HG02981 (cell line): ENCODE measurements at regions not wholly inside any gene's neighbourhood (a gene's known extent, or its start where the extent isn't known, plus 50 kb on each side); places are given as distances from the start of the nearest gene placed in this dataset.
A peak's percentile ranks its signal among the peaks of the same experiment; 100 is the strongest.
"Not testable (repeated sequence)": the region's sequence is repeated elsewhere in the genome, so short reads cannot be mapped to it uniquely, and the experiment has no call there.

ENCODE experiments used
- ATAC-seq: cut with Tn5 transposase; IDR thresholded peaks from one replicate; pipeline ENCODE4 v1.9.1; 2021; ENCODE audit warnings: mild to moderate bottlenecking, moderate library complexity; ENCODE audit not compliant: unreplicated experiment

DNA sequence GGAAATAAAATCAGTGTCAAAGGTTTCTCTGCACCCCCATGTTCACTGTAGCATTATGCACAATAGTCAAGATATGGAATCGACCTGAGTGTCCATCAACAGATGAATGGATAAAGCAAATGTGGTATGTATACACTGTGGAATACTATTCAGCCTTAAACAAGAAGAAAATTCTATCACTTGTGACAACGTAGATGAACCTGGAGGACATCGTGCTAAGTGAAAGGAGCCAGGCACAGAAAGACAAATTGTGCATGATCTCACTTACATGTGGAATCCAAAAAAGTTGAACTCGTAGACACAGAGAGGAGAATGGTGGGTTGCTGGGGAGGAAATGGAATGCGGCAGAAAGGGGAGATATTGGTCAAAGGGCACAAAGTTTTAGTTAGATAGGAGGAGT is 136.3 kb upstream of the ESR1 start:
- ATAC-seq: no peak

DNA sequence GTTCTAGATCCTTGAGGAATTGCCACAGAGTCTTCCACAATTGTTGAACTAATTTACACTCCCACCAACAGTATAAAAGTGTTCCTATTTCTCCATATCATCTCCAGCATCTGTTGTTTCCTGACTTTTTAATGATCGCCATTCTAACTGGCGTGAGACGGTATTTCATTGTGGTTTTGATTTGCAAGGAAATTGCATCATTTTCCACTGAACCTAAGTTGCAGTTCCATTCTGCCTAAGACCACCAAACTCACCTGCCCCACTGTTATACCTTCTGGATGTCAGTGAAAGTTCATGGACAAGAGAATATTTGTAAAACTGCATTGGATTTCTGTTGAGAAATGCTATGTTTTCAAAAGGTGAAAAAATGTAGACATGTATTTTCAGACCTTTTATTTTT is 132.9 kb upstream of the ESR1 start:
- ATAC-seq: no peak

DNA sequence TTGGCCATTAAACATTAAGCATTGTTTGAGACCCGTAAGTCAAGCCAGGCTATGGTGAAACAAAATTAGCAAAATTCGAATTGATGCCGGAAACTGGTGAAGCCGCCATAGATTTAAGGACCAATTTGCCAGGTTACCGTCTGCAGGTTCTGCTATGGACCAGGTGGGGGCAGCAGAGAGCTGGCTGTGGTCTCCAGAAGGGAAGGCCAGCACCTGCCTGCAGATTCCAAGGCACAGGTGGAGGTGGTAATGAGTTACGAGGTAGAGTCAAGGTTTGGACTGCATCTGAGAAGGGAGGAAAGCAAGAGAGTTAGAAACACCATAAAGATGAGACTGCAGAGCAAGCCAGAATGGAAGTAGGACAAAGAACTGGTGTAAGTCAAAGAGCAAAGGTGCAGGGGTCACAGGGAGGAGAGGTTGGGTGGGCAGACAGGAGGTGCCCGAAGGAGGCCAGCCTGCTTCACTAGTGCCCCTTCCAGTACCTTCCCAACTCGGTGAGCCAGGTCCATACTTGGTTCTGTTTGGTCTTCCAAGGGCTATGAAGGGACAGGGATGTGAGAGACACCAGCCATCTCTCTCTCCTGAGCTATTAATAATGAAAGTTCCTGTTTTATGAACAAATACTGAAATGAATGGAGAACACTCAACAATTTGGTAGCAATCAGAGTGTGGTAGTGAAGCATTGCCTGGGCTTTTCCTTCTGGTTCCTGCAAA is 131.6 kb upstream of the ESR1 start:
- peak; percentile 82 for ATAC-seq

DNA sequence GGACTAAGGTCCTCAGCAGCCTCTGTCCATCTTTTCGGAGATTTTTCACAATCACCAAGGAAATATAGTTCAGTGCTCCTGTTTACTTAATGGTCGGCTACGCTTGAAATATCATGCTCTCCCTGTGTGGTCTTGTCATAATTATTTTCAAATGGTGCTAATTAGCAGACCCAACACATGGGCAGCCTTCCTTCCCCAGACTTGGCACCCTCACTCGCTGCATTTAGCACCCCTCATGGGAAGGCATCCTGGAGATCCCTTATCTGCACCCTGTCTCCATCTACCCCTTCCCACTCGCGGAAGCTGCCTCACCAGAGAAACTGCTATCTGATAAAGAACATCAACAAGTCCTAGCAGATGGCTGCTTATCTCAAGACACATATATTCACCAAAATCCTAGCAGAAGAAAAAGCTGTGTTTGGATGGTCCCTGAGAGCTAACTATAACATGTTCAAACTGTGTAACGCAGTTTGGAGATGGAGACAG is 131.0 kb upstream of the ESR1 start:
- ATAC-seq: no peak

DNA sequence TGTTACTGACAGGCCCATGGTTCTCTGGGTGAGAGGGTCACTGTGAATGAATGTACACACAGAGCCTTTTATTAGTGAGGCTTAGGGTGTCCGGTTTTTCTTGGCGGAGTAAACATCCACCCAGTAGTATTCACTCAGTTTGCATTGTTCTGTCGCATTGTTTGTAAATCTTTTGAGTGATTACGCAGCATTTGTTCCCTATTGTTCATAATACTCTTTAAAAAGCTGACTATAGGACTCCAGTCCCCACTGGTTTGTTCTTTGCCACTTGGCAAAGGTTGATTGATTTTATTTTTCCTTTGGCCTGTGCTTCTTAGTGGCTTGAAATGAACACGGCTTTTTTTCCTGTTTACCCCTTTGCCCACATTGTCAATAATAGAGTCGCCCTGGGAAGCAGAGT is 130.1 kb upstream of the ESR1 start:
- no peak for ATAC-seq

DNA sequence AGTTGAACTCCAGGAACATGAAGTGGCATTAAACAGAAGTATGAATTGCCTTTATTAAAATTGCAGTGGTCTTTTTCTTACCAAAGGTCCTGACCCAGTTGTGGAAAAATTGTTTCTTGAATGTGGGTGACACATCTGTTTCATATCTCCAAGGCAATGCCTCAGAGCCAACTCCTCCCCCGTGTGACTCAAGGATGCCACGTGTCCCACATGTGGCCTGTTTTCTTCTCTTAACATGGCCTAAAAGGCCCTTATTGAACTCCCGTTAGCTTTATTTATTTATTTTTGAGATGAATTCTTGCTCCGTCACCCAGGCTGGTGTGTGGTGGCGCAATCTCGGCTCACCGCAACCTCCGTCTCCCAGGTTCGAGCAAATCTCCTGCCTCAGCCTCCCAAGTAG is 128.4 kb upstream of the ESR1 start:
- no peak for ATAC-seq

DNA sequence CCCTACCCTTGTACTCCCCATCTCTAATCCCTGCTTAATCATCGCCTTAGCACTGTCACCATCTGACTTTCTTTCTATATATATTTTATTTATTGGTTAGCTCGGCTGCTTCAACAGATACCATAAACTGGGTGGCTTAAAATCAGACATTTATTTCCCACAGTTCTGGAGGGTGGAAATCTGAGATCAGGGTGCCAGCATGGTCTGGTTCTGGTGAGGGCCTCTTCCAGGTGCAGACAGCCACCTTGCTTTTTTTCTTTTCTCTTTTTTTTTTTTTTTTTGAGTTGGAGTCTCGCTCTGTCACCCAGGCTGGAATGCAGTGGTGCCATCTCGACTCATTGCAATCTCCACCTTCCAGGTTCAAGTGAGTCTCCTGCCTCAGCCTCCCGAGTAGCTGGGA is 127.5 kb upstream of the ESR1 start:
- ATAC-seq: no peak

DNA sequence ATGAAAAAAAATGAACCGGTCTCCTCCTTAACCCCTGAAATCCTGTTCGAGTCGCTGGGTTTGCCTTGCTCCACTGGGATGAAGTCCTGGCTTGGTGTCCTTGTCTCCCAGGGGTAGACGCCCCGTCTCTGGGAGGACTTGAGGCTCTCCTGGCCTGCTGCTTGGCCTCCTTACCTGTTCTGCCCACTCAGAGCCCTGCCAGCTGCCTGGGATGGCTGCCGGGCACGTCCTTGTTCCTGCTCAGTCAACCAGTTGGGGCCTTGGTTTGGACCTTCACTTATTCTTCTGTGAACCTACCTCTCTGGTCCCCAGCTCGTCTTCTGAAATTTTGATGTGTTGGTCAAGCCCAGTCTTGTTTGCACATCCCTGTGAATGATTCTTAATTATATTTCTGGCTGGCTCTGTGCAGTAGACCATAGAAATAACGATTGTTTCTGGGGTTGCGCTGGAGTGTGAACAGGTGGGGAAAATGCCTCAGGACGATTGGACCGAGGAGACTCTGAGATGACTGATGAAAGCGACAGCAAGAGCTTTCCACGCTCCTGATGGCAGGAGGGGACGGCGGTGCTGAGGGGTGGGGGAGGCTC is 126.5 kb upstream of the ESR1 start:
- ATAC-seq: no peak

DNA sequence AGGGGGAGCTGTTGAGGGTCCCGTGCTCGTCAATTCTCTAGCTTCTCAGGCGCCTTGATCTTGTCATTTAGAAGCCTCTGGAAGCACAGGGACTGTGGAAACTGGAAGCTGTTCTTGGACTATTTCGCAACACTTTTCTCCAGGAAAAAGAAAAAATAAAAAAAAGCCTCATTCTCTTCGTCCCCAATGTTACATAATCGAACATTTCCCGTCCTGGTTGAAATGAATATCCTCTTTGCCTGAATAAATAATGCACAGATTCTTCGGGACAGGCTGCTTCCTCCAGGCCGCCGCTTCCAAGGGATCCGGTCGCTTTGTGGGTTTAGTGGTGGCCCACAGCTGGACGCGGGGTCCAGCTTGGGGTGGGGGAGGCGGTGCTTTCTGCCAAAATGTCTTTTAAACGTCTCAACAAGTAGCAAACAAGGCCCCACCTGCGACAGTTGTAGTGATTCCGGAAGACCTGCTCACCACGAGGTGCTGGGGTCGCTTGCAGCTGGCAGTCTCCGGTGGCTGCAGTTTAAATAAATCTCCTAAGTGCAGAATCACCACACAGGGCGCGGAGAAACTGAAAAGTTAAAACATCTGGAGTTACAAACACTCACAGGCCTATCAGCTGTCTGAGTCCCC is 125.9 kb upstream of the ESR1 start:
- ATAC-seq: no peak

DNA sequence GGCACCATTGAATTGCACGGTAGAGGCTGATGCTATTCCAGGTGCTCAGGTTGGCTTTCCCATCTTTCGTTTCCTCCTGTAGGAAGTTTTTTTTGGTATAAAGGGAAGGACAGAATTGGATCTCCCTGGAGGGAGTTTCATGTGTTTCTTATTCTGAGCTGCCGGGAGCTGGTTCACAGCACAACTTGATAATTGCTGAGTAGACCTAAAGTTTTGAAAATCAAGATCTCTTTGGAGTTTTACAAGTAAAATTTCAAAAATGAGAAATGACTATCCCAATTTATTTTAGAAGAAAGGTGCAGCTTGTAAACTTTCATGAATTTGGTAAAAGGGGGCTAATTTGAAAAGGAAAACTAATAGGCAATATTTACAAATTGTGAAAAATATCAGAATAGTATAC is 125.2 kb upstream of the ESR1 start:
- ATAC-seq: no peak

DNA sequence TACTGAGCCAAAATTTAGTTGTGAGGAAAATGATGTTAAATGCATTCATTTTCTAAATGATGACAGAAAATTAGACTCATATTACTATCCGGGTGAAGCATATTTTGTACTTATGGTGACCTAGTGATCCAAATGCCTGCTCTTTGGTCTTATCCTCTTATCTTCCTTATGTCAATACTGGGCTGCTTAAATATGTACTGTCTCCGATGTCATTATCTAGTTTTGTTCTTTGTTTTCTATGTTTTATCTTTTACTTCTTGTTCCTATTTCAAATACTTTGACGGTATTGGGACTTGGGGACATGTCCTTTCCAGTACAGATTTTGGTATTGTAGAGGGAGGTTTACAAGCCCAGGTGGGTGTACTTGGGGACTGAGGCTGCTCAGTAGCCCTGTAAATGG is 124.6 kb upstream of the ESR1 start:
- no peak for ATAC-seq

DNA sequence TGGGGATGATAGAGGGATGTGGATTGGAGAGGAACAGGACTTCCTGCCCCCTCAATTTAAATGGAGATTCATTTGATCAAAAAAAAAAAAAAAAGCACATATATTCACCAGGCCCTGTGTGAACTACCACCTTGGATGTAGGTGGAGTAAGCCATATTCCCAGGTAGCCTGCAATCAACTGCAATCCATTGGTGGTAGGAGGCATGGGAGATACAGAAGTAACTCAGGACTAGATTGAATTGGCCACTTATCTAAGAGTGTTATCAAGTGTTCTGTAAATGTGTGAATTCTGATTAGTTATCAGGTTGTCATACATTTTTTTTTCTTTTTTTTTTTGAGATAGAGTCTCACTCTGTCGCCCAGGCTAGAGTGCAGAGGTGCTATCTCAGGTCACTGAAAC is 124.1 kb upstream of the ESR1 start:
- ATAC-seq: no peak

DNA sequence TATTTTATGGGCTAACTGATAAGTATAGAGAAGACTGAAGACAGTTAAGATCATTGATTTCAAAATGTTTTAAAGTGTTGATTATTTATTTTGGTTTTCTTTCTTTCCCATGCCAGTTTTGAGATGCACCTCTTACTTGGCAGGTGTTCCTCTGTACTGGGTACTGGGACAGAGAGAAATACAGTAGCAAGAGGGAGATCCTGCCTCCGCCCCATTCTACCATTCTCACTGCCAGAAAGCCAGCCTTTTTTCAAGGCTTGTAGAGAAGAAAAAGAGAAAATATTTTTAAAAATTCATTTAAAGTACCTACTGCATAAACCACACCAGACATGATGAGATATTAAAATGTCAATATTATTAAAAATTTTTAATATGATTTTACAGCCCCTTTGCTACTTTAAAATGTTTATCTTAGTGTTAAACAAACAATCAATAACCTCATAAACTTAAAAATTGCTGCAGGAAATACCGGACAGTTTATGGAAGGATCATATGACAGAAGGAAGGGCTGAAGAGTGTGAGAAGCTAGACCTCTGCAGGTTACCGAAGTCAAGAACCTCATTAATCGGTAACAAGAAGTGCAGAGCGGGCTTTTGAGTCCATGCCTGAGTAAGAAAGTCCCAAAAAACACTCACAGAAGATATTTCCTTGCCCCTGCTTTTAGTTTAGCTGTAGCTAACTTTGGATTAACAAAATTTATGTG is 117.8 kb upstream of the ESR1 start:
- no peak for ATAC-seq

DNA sequence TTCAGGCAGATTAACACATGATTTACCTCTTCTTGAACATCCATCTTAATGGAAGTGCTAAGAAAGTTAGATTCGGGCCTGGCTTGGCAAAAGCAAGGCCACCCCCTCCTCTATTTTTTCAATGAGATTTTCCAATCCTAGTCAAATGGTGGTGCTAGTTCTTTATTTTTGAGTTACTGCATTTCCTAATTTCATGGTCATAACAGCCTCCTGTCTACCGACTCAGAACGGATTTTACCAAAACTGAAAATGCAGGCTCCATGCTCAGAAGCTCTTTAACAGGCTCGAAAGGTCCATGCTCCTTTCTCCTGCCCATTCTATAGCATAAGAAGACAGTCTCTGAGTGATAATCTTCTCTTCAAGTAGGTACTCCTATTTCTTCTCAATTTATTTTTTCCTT is 117.2 kb upstream of the ESR1 start:
- ATAC-seq: no peak

DNA sequence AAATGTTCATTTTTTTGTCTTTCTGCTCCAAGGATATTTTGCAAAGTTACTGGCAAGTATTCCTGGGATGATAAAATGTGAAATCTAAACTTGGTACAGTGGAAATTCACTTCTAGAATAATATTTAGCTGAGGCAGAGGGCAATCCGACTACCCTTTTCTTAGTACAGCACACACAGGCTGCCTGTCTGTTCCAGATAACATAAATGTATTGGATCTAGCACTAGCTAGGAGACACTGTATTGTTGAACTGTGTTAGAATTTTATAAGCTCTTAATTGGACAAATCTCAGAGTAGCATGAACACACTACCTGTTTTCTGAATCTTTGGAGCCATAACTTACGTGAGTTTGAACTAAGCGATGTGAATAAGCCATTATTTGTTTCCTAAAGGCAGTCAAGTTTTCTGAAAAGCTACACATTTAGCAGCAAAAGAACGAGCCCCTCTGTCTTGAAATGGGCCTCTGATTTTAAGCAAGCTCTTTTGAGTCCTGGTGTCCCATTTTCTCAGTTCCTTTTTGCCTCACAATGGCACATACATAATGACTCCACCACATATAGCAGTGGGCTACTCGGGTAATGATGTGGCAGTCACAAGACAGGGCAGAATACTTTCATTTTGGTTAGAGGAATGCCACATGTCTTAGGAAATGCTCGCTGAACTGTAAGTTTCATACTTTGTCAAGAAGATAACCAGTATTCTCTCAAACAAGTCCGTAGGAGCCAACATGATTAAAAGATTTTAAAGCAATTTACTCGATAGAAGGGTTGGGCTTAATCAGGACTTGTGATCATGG is 116.5 kb upstream of the ESR1 start:
- ATAC-seq: peak; percentile 98

DNA sequence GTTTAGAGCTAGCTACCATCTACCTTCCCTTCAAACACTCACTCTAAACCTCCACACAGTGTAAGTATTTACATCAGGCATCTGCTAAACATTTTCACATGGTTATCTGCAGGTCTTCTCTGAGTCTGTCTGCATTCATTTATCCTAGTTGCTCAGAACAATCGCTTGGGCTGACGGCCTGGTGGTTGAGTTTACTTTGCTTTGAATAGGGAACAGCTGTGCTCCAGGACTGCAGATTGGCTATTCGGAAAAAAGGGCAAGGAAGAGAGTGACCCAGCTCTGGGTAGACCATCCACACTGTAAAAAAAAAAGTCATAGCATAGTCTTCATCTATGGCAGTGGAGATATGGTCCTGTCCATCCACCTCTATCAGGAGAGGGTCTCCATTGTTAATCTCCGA is 115.3 kb upstream of the ESR1 start:
- ATAC-seq: no peak

DNA sequence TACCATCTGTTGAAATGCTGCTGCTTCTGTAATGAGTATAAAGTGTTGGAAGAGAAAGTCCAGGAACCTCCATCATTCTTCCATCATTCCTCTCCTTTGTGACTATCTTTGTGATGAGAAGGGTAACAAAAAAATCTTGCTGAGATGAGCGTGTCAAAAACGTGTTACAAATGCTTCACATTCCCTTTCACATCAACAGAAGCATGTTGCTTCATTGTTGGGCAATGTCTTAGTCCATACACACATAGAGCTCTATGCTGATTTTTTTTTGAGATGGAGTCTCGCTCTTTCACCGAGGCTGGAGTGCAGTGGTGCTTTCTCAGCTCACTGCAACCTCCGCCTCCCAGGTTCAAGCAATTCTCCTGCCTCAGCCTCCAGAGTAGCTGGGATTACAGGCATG is 114.1 kb upstream of the ESR1 start:
- no peak for ATAC-seq

DNA sequence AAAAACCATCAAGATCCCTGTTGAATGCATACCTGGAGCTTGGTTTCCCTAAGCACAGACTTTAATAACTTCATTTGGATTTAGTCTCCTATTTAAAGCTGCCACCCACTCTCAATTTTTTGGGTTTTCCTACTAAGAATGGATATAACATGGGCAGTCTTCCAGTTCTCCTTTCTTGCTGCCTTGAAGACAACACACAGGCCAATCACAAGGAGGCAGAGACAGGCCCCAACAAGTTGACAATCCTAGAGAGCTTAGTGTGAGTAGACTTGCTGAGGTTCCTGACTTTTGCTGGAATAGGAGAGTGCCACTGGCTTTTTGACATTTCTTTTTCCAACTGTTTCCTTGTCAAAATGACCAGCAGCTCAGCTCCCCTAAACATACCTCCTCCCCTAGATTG is 112.3 kb upstream of the ESR1 start:
- no peak for ATAC-seq

DNA sequence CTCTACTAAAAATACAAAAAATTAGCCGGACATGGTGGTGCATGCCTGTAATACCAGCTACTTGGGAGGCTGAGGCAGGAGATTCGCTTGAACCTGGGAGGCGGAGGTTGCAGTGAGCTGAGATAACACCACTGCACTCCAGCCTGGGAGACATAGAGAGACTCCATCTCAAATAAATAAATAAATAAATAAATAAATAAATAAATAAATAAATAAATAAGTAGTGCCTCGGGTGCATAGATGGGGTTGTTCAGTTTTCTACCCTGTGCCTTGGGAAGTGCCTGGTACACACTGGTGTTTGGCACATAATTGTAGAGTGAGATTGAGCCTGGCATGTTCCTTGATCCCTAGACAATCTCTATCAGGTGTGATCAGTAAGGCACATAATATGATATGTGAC is 111.2 kb upstream of the ESR1 start:
- not testable (repeated sequence) for ATAC-seq

DNA sequence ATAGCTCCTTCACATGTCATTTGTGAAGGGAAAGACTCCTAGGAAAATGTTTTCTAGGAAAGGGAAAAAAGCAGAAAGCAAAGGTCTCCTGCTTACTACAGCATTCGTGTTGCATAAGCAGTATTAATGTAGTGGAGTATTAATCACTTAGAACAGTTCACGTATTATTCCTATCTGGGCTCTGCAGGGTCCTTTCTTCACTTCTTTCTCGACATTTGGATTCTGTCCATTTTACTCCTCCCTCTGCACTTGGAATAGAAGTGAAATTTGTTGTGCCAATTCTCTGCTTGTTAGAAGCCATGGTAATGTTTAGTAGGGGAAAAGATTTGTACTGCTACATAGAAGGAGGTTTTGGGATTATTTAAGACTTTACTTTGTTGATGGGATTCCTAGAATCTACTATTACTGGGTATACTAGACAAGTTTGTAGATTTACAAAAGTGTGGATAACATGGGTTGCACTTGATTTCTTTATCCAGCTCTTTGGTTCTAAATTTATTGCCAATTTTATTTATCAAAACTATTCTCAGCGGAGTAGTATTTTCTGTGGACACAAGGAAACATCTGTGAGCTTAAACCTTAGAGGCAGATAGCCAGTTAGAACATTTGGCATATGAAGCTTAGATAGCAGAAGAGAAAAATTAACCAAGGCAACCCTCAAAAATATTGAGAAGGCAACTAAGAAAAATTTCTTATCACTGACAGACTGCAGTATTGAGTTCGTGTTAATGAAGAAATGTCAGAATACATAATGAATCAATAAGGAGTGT is 108.4 kb upstream of the ESR1 start:
- no peak for ATAC-seq
